ENCODE measurements at regions not wholly inside any gene's neighbourhood (a gene's known extent, or its start where the extent isn't known, plus 50 kb on each side); places are given as distances from the start of the nearest gene placed in this dataset.

DNA sequence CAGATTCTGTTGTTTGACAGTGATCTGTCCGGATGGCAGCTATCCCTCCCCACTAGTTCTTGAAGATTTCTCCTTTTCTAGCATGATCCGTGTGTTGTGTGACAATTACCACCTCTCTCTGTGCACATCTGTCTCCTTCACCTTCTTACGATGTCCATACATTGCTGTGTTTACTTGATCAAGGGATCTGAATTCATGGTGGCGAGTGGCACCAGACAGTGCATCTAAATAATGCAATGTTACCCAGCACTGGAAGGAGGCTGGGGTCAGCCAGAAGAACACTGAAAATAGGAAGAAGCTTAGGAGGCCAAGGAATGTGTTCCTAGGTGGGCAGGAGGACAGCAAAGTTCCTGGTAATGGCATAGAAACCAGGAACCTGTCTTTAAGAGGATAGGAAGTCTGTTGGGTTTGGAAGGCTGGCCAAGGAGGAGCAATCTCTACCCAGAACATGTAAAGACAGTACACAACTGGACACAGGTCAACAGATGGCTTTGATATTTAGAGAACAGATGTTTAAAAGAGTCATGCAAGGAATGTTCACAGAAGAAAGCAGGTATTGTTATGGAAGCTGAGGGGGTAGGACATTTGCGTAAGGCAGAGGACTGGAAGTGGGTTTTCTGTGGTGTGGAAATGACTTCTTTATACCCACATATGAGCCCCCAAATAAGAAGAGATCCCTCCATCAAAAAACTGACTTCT, 126.4 kb downstream of the HRH4 start:
- intact Hi-C loops (cut with micrococcal nuclease), result no loop called here
- Mint-ChIP-seq H3K36me3 (ENCODE audit: low read depth) (no peaks in the 10 kb centered on the region), H3K9me3 (no peaks in the 10 kb centered on the region), H3K27me3 (no peaks in the 10 kb centered on the region), H3K4me3 (no peak overlapping the region), H3K27ac (no peak overlapping the region), H3K4me1 (ENCODE audit: low read depth) (no peaks in the 10 kb centered on the region)

- Mint-ChIP-seq H3K9me3 (no peaks in the 10 kb centered on the region), H3K36me3 (ENCODE audit: low read depth) (no peaks in the 10 kb centered on the region), H3K4me1 (ENCODE audit: low read depth) (no peaks in the 10 kb centered on the region), H3K27ac (no peak overlapping the region), H3K27me3 (no peaks in the 10 kb centered on the region), H3K4me3 (no peak overlapping the region)
- intact Hi-C loops (cut with micrococcal nuclease), result no loop called here
Observed at GRCh38 chr18:24588440-24588839, 128.0 kb downstream of the HRH4 start.

GRCh38 chr18:24590946-24591345, 130.5 kb downstream of the HRH4 start:
- H3K9me3 Mint-ChIP-seq, result no peaks in the 10 kb centered on the region
- H3K4me3 Mint-ChIP-seq, result no peak overlapping the region
- no peaks in the 10 kb centered on the region for H3K27me3 Mint-ChIP-seq
- H3K27ac Mint-ChIP-seq, result no peak overlapping the region
- H3K4me1 Mint-ChIP-seq (ENCODE audit: low read depth), result no peaks in the 10 kb centered on the region
- no peaks in the 10 kb centered on the region for H3K36me3 Mint-ChIP-seq (ENCODE audit: low read depth)
- intact Hi-C loops (cut with micrococcal nuclease), result no loop called here

- no peaks in the 10 kb centered on the region for H3K9me3 Mint-ChIP-seq
- no peaks in the 10 kb centered on the region for H3K27me3 Mint-ChIP-seq
- no peaks in the 10 kb centered on the region for H3K36me3 Mint-ChIP-seq (ENCODE audit: low read depth)
- no peak overlapping the region for H3K27ac Mint-ChIP-seq
- intact Hi-C loops (cut with micrococcal nuclease), result no loop called here
- no peaks in the 10 kb centered on the region for H3K4me1 Mint-ChIP-seq (ENCODE audit: low read depth)
- no peak overlapping the region for H3K4me3 Mint-ChIP-seq
Observed at GRCh38 chr18:24593401-24593800, 133.0 kb downstream of the HRH4 start.

- Mint-ChIP-seq H3K4me1 (ENCODE audit: low read depth) (no peaks in the 10 kb centered on the region), H3K27me3 (no peaks in the 10 kb centered on the region)
Observed at GRCh38 chr18:24593886-24594285, 133.4 kb downstream of the HRH4 start.

GRCh38 chr18:24595561-24596031, 135.2 kb downstream of the HRH4 start:
- Mint-ChIP-seq H3K27ac (no peak overlapping the region), H3K4me1 (ENCODE audit: low read depth) (no peaks in the 10 kb centered on the region), H3K36me3 (ENCODE audit: low read depth) (no peaks in the 10 kb centered on the region), H3K9me3 (no peaks in the 10 kb centered on the region), H3K27me3 (no peaks in the 10 kb centered on the region), H3K4me3 (no peak overlapping the region)
- intact Hi-C loops (cut with micrococcal nuclease), result no loop called here

More at GRCh38 chr18:24593886-24594285, 133.4 kb downstream of the HRH4 start:
- no peaks in the 10 kb centered on the region for H3K9me3 Mint-ChIP-seq
- H3K36me3 Mint-ChIP-seq (ENCODE audit: low read depth), result no peaks in the 10 kb centered on the region
- H3K27ac Mint-ChIP-seq, result no peak overlapping the region
- intact Hi-C loops (cut with micrococcal nuclease), result no loop called here
- no peak overlapping the region for H3K4me3 Mint-ChIP-seq

- H3K27me3 Mint-ChIP-seq, result no peaks in the 10 kb centered on the region
- no peaks in the 10 kb centered on the region for H3K4me1 Mint-ChIP-seq (ENCODE audit: low read depth)
- no peaks in the 10 kb centered on the region for H3K36me3 Mint-ChIP-seq (ENCODE audit: low read depth)
- intact Hi-C loops (cut with micrococcal nuclease), result loop anchor here (5.0 kb wide), 2 partner anchors 1232 to 1297 kb away; no protein-coding TSS in a partner anchor
- H3K4me3 Mint-ChIP-seq, result no peak overlapping the region
- no peaks in the 10 kb centered on the region for H3K9me3 Mint-ChIP-seq
- no peak overlapping the region for H3K27ac Mint-ChIP-seq
Observed at GRCh38 chr18:24600076-24600654, 139.7 kb downstream of the HRH4 start.

GRCh38 chr18:24601585-24601984, 141.1 kb downstream of the HRH4 start:
- Mint-ChIP-seq H3K9me3 (no peaks in the 10 kb centered on the region), H3K4me3 (no peak overlapping the region), H3K27me3 (no peaks in the 10 kb centered on the region), H3K36me3 (ENCODE audit: low read depth) (no peaks in the 10 kb centered on the region), H3K27ac (no peak overlapping the region), H3K4me1 (ENCODE audit: low read depth) (no peaks in the 10 kb centered on the region)
- intact Hi-C loops (cut with micrococcal nuclease), result loop anchor here (5.0 kb wide), 2 partner anchors 1231 to 1296 kb away; no protein-coding TSS in a partner anchor

GRCh38 chr18:24602201-24602600, 141.8 kb downstream of the HRH4 start:
- Mint-ChIP-seq H3K4me3 (no peak overlapping the region), H3K9me3 (no peaks in the 10 kb centered on the region), H3K4me1 (ENCODE audit: low read depth) (no peaks in the 10 kb centered on the region), H3K36me3 (ENCODE audit: low read depth) (no peaks in the 10 kb centered on the region), H3K27me3 (no peaks in the 10 kb centered on the region), H3K27ac (no peak overlapping the region)
- intact Hi-C loops (cut with micrococcal nuclease), result loop anchor here (5.0 kb wide), 2 partner anchors 1230 to 1295 kb away; no protein-coding TSS in a partner anchor

DNA sequence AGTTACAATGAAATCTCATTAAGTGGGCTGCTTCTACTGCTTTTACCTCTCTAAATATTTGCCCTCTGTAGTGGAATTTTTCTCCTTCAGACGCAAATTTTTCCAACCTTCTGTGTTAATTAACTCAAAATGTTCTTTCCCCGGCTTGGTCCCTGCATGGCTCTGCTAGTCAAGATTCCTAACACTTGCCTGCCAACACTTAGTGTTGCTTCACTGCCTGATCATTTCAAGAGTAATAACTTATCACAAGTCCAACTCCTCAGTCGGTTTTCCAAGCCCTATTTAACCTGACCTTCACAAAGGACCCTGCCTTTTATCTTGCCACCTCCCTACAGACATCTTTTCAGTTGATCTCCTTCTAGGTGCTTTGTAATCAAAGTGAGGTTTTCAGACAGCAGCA, 142.7 kb downstream of the HRH4 start:
- Mint-ChIP-seq H3K27me3 (no peaks in the 10 kb centered on the region), H3K4me3 (no peak overlapping the region), H3K4me1 (ENCODE audit: low read depth) (no peaks in the 10 kb centered on the region), H3K36me3 (ENCODE audit: low read depth) (no peaks in the 10 kb centered on the region), H3K27ac (no peak overlapping the region), H3K9me3 (no peaks in the 10 kb centered on the region)
- intact Hi-C loops (cut with micrococcal nuclease), result loop anchor here (5.0 kb wide), 2 partner anchors 1229 to 1294 kb away; no protein-coding TSS in a partner anchor

DNA sequence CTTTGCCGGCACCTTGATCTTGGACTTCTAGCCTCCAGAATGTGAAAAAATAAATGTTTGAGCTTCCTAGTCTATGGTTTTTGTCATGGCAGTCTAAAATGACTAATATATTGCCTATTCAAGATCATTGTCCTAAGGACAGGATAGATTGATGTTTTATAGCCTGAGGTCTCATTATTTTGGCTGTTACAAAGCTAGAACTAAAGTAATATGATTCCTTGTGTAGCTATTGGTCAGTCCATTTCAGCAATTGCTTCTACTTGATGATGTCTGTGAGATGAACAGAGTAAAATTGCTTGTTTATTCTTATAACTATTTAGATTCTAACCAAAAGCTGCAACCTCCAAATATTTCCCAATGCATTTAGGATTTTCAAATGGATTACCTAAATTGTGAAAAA, 145.0 kb downstream of the HRH4 start:
- no peaks in the 10 kb centered on the region for H3K27me3 Mint-ChIP-seq
- intact Hi-C loops (cut with micrococcal nuclease), result no loop called here
- H3K4me3 Mint-ChIP-seq, result no peak overlapping the region

DNA sequence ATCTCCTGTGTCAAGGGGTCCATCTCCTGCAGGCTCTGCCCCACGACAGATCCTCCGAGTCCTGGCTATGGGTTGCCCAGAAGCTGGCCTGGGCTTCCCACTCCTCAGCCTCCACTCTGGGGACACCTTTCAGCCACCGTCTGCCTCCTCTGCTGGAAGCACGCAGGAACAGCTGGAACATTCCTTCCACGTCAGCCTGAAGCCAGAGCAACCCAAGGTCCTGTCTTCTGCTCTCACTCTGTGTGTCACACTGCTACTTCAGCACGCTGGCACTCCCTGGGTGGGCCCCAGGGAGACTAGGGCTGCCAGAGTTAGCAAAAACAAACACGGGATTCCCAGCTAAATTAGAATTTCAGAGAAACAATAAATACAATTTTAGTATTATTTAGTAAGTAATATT, 148.8 kb downstream of the HRH4 start:
- Mint-ChIP-seq H3K27me3 (no peaks in the 10 kb centered on the region), H3K4me1 (ENCODE audit: low read depth) (peaks cover 6% of the 10 kb centered on the region), H3K4me3 (no peak overlapping the region), H3K27ac (no peak overlapping the region), H3K9me3 (no peaks in the 10 kb centered on the region), H3K36me3 (ENCODE audit: low read depth) (no peaks in the 10 kb centered on the region)
- intact Hi-C loops (cut with micrococcal nuclease), result no loop called here

More for the DNA sequence above, 145.0 kb downstream of the HRH4 start:
- no peaks in the 10 kb centered on the region for H3K36me3 Mint-ChIP-seq (ENCODE audit: low read depth)
- H3K4me1 Mint-ChIP-seq (ENCODE audit: low read depth), result no peaks in the 10 kb centered on the region
- H3K9me3 Mint-ChIP-seq, result no peaks in the 10 kb centered on the region
- H3K27ac Mint-ChIP-seq, result no peak overlapping the region

- intact Hi-C loops (cut with micrococcal nuclease), result no loop called here
- H3K36me3 Mint-ChIP-seq (ENCODE audit: low read depth), result no peaks in the 10 kb centered on the region
- no peak overlapping the region for H3K4me3 Mint-ChIP-seq
- no peak overlapping the region for H3K27ac Mint-ChIP-seq
- peaks cover 6% of the 10 kb centered on the region for H3K4me1 Mint-ChIP-seq (ENCODE audit: low read depth)
- no peaks in the 10 kb centered on the region for H3K27me3 Mint-ChIP-seq
- H3K9me3 Mint-ChIP-seq, result no peaks in the 10 kb centered on the region
Observed at GRCh38 chr18:24611075-24611474, 150.6 kb downstream of the HRH4 start.

DNA sequence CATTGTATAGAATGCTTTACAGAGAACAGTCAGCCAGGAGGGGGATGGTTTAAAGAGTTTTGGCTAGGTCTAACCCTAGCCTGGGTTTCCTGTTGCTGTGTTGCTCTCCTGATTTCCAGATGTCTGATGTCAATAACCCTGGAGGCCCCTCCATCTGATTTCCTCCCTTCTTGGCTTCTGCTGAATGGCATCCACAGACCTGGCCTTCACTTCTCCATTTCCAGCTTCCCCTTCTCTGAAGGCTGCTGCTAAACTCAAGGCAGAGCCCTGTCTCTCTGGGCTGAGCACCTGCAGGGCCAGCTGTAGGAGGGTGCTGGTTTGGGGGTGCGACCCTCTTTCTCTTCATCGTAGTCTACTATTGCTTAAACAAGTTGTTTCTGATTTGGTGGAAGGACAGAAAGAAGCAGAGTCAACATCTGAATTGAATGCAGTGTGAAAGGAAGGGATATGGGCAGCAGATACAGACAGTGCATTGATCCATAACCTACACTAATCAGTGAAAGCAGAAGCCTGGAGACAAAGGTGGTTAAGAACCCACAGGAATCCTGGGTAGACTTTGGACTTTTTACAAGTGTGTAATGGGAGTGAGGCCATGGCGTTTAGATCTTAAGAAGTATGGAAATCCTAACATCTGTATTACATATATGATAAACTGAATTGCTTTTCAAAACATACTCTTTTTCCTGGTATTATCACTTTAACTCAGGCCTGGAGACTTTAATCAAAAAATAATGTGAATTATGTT, 153.6 kb downstream of the HRH4 start:
- Mint-ChIP-seq H3K9me3 (no peaks in the 10 kb centered on the region), H3K27me3 (no peaks in the 10 kb centered on the region), H3K4me3 (no peak overlapping the region), H3K27ac (no peak overlapping the region), H3K4me1 (ENCODE audit: low read depth) (peaks cover 6% of the 10 kb centered on the region), H3K36me3 (ENCODE audit: low read depth) (no peaks in the 10 kb centered on the region)
- intact Hi-C loops (cut with micrococcal nuclease), result no loop called here

Data from dendritic cell treated with granulocyte-macrophage colony-stimulating factor and Interleukin-4, amounts not matched to agents 40 ng/mL and 50 ng/mL, for 4 days (primary cell).